ENCODE measurements at regions not wholly inside any gene's neighbourhood (a gene's known extent, or its start where the extent isn't known, plus 50 kb on each side); places are given as distances from the start of the nearest gene placed in this dataset.
"Not testable (repeated sequence)": the region's sequence is repeated elsewhere in the genome, so short reads cannot be mapped to it uniquely, and the experiment has no call there.

DNA sequence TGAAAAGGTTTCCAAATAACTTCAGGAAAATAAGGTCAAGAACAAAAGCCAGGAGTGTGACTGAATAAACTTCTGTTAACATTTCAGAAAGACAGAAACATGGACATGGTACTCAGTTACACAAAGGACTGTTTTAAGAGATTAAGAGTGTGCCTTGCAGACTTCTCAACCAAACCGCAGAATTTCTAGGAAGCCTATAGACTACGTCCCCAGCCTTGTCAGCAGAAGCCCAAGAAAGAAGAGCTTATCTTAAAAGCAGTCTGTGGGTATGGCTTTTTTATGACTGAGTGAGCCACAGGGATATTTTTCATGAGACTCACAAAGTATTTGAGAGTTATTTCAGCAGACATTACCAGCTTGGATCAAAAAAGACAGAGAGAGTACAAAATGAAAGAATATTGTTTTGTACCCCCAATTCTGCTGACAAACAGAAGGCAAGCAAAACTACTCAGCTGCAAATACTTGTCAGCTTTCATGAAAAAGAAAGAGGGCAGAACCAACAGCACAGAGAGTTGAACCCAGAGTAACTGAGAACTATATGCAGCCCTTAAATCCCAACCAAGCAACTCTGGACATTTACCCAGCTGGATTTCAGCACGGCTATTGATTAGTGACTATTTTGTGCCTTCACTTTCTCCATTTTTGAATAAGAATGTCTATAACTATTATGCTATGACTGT, 711.0 kb upstream of the CTNND2 start:
- H3K27ac ChIP-seq (replicated peaks), result no peak overlapping the region
- no peak overlapping the region for H3K4me3 ChIP-seq
- no peak for DNase-seq
- H3K9me3 ChIP-seq (replicated peaks), result peaks cover 72% of the 10 kb centered on the region
- intact Hi-C loops (cut with micrococcal nuclease), result no loop called here
- no peaks in the 10 kb centered on the region for H3K27me3 ChIP-seq (ENCODE audit: low read depth)
- H3K4me1 ChIP-seq, result no peaks in the 10 kb centered on the region
- TF ChIP-seq, protein P1, sequence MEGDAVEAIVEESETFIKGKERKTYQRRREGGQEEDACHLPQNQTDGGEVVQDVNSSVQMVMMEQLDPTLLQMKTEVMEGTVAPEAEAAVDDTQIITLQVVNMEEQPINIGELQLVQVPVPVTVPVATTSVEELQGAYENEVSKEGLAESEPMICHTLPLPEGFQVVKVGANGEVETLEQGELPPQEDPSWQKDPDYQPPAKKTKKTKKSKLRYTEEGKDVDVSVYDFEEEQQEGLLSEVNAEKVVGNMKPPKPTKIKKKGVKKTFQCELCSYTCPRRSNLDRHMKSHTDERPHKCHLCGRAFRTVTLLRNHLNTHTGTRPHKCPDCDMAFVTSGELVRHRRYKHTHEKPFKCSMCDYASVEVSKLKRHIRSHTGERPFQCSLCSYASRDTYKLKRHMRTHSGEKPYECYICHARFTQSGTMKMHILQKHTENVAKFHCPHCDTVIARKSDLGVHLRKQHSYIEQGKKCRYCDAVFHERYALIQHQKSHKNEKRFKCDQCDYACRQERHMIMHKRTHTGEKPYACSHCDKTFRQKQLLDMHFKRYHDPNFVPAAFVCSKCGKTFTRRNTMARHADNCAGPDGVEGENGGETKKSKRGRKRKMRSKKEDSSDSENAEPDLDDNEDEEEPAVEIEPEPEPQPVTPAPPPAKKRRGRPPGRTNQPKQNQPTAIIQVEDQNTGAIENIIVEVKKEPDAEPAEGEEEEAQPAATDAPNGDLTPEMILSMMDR (IDR thresholded peaks at IDR 0.05; ENCODE audit: borderline replicate concordance), result no peak
- H3K36me3 ChIP-seq, result no peaks in the 10 kb centered on the region

- TF ChIP-seq, protein P1 (IDR thresholded peaks at IDR 0.05; ENCODE audit: borderline replicate concordance), result no peak
- Histone ChIP-seq H3K36me3 (no peaks in the 10 kb centered on the region), H3K4me1 (no peaks in the 10 kb centered on the region), H3K4me3 (no peak overlapping the region), H3K9me3 (replicated peaks) (peaks cover 74% of the 10 kb centered on the region), H3K27me3 (ENCODE audit: low read depth) (no peaks in the 10 kb centered on the region), H3K27ac (replicated peaks) (no peak overlapping the region)
- no peak for DNase-seq
- intact Hi-C loops (cut with micrococcal nuclease), result no loop called here
Observed at GRCh38 chr5:12614608-12615007, 710.4 kb upstream of the CTNND2 start.

DNA sequence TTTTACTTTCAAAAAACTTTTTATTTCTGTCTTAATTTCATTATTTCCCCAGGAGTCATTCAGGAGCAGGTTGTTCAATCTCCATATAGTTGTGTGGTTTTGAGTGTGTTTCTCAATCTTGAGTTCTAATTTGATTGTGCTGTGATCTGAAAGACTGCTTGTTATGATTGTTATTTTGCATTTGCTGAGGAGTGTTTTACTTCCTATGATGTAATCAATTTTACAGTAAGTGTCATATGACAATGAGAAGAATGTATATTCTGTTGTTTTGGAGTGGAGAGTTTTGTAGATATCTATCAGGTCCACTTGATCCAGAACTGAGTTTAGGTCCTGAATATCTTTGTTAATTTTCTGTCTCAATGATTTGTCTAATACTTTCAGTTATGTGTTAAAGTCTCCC, 706.9 kb upstream of the CTNND2 start:
- Histone ChIP-seq H3K36me3 (no peaks in the 10 kb centered on the region), H3K4me3 (no peak overlapping the region), H3K9me3 (replicated peaks) (peaks cover 78% of the 10 kb centered on the region), H3K27ac (replicated peaks) (no peak overlapping the region), H3K4me1 (no peaks in the 10 kb centered on the region), H3K27me3 (ENCODE audit: low read depth) (no peaks in the 10 kb centered on the region)
- TF ChIP-seq, protein P1 (IDR thresholded peaks at IDR 0.05; ENCODE audit: borderline replicate concordance), result no peak
- no peak for DNase-seq
- intact Hi-C loops (cut with micrococcal nuclease), result no loop called here

DNA sequence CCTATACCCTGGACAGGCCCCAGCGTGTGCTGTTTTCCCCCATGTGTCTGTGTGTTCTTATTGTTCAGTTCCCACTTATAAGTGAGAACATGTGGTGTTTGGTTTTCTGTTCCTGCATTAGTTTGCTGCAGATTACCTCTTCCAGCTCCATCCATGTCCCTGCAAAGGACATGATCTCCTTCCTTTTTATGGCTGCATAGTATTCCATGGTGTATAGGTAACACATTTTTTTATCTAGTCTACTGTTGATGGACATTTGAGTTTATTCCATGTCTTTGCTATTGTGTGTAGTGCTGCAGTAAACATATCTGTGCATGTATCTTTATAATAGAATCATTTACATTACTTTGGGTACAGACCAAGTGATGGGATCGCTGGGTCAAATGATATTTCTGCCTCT, 703.6 kb upstream of the CTNND2 start:
- H3K4me3 ChIP-seq; intact Hi-C loops (cut with micrococcal nuclease); DNase-seq; H3K4me1 ChIP-seq; H3K36me3 ChIP-seq; H3K27ac ChIP-seq (replicated peaks); H3K27me3 ChIP-seq (ENCODE audit: low read depth): not testable (repeated sequence)
- H3K9me3 ChIP-seq (replicated peaks), result peaks cover 71% of the 10 kb centered on the region

- DNase-seq, result no peak
- Histone ChIP-seq H3K4me3 (no peak overlapping the region), H3K27ac (replicated peaks) (no peak overlapping the region), H3K4me1 (no peaks in the 10 kb centered on the region), H3K27me3 (ENCODE audit: low read depth) (no peaks in the 10 kb centered on the region), H3K9me3 (replicated peaks) (peaks cover 9% of the 10 kb centered on the region), H3K36me3 (no peaks in the 10 kb centered on the region)
- TF ChIP-seq, protein P1 (IDR thresholded peaks at IDR 0.05; ENCODE audit: borderline replicate concordance), result no peak
- intact Hi-C loops (cut with micrococcal nuclease), result no loop called here
Observed at GRCh38 chr5:12592228-12592627, 688.0 kb upstream of the CTNND2 start.

DNA sequence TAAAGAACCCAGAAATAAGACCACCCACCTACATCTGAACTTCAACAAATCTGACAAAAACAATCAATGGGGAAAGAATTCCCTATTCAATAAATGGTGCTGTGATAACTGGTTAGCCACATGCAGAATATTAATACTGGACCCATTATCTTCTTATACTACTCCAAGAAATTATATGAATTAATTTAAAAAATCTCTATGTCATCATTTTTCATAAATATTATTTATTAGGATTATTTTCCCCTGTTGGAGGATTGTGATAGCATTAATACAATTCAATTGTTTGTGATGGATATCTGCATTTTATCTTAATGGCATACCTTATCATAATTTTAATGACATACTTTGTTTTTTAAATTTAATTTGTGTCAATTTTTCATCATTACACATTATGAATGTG, 682.2 kb upstream of the CTNND2 start:
- no peaks in the 10 kb centered on the region for H3K4me1 ChIP-seq
- peaks cover 30% of the 10 kb centered on the region for H3K9me3 ChIP-seq (replicated peaks)
- DNase-seq, result no peak
- intact Hi-C loops (cut with micrococcal nuclease), result no loop called here
- H3K27ac ChIP-seq (replicated peaks), result no peak overlapping the region
- no peak overlapping the region for H3K4me3 ChIP-seq
- TF ChIP-seq, protein P1 (IDR thresholded peaks at IDR 0.05; ENCODE audit: borderline replicate concordance), result no peak
- H3K36me3 ChIP-seq, result no peaks in the 10 kb centered on the region
- no peaks in the 10 kb centered on the region for H3K27me3 ChIP-seq (ENCODE audit: low read depth)

DNA sequence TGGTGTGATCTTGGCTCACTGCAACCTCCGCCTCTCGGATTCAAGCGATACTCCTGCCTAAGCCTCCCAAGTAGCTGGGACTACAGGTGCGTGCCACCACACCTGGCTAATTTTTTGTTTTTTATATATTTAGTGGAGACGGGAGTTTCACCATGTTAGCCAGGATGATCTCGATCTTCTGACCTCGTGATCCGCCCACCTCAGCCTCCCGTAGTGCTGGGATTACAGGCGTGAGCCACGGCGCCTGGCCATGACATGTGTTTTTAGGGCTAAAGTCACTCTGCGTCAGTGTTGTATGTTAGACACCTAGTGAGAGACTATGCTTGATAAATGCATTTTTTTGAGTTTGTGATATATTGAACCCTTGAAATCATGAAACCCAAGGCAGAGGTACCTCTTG, 674.6 kb upstream of the CTNND2 start:
- H3K27me3 ChIP-seq (ENCODE audit: low read depth); H3K36me3 ChIP-seq; H3K27ac ChIP-seq (replicated peaks); intact Hi-C loops (cut with micrococcal nuclease); DNase-seq; H3K4me3 ChIP-seq; H3K4me1 ChIP-seq: not testable (repeated sequence)
- peaks cover 13% of the 10 kb centered on the region for H3K9me3 ChIP-seq (replicated peaks)

DNA sequence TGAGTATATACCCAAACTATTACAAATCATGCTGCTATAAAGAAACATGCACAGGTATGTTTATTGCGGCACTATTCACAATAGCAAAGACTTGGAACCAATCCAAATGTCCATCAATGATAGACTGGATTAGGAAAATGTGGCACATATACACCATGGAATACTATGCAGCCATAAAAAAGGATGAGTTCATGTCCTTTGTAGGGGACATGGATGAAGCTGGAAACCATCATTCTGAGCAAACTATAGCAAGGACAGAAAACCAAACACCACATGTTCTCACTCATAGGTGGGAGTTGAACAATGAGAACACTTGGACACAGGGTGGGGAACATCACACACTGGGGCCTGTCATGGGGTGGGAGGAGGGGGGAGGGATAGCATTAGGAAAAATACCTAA, 672.7 kb upstream of the CTNND2 start:
- DNase-seq; H3K4me3 ChIP-seq; H3K27ac ChIP-seq (replicated peaks); H3K27me3 ChIP-seq (ENCODE audit: low read depth); H3K4me1 ChIP-seq; H3K36me3 ChIP-seq; intact Hi-C loops (cut with micrococcal nuclease): not testable (repeated sequence)
- H3K9me3 ChIP-seq (replicated peaks), result peaks cover 19% of the 10 kb centered on the region

All from left ventricle myocardium inferior (tissue), 1 donor.